Spleen (tissue), 11 donors: ENCODE measurements at regions not wholly inside any gene's neighbourhood (a gene's known extent, or its start where the extent isn't known, plus 50 kb on each side); places are given as distances from the start of the nearest gene placed in this dataset.

ENCODE experiments used
- DNase-seq: peaks from one replicate; pipeline ENCODE4 v3.0.0-alpha.2; 2020
- H3K27ac ChIP-seq, 8 donors: fragments of 200-600 bp; sonication (generic) in 7 of 8; 1 replicate in 4 of 8; 2 replicates in 4 of 8; pipeline versions ENCODE4 v1.5.0 to v1.8.0; 2016 to 2021; ENCODE audit warnings: inconsistent platforms in 4 of 8, mild to moderate bottlenecking in 4 of 8, moderate library complexity in 1 of 8
- H3K27me3 ChIP-seq, 7 donors: fragments of 200-600 bp; sonication (generic) in 6 of 7; replicated peaks in 1 of 7; 1 replicate in 4 of 7; 2 replicates in 3 of 7; pipeline versions ENCODE4 v1.5.0 to v1.8.0; 2016 to 2021; ENCODE audit warnings: inconsistent platforms in 3 of 7, mild to moderate bottlenecking in 1 of 7
- H3K36me3 ChIP-seq, 6 donors: fragments of 200-600 bp; sonication (generic) in 5 of 6; 1 replicate in 4 of 6; 2 replicates in 2 of 6; pipeline versions ENCODE4 v1.5.0 to v1.8.0; 2016 to 2021; ENCODE audit warnings: inconsistent platforms in 2 of 6
- H3K4me1 ChIP-seq, 6 donors: fragments of 200-600 bp; sonication (generic) in 5 of 6; 1 replicate in 3 of 6; 2 replicates in 3 of 6; pipeline versions ENCODE4 v1.5.0 to v1.8.0; 2016 to 2021; ENCODE audit warnings: inconsistent platforms in 3 of 6
- H3K4me3 ChIP-seq, 8 donors: fragments of 200-600 bp; sonication (generic) in 7 of 8; 1 replicate in 4 of 8; 2 replicates in 4 of 8; pipeline versions ENCODE4 v1.5.0 to v1.8.0; 2016 to 2021; ENCODE audit warnings: inconsistent platforms in 4 of 8, mild to moderate bottlenecking in 4 of 8, moderate library complexity in 2 of 8
- H3K9me3 ChIP-seq, 8 donors: fragments of 200-600 bp; sonication (generic) in 7 of 8; 1 replicate in 4 of 8; 2 replicates in 4 of 8; pipeline versions ENCODE4 v1.5.0 to v1.8.0; 2016 to 2021; ENCODE audit warnings: inconsistent platforms in 4 of 8
- CTCF ChIP-seq, 11 experiments: fragments of 200-600 bp in 7 of 11; fragments of 450-650 bp in 4 of 11; sonication (generic) in 4 of 11; IDR thresholded peaks in 8 of 11; conservative IDR thresholded peaks in 3 of 11; 1 replicate in 7 of 11; 2 replicates in 4 of 11; pipeline versions ENCODE4 v1.4.0 to v1.8.0; 2016 to 2021; ENCODE audit warnings: antibody characterized with exemption in 11 of 11, inconsistent platforms in 4 of 11, mild to moderate bottlenecking in 1 of 11
- POLR2A ChIP-seq, 3 donors: fragments of 450-650 bp; IDR thresholded peaks; one replicate each; pipeline ENCODE4 v1.5.1; 2017; ENCODE audit warnings: antibody characterized with exemption in 3 of 3, mild to moderate bottlenecking in 1 of 3
- POLR2AphosphoS5 ChIP-seq, 3 donors: sonication (generic); formaldehyde crosslinking; IDR thresholded peaks; one replicate each; pipeline ENCODE4 v1.5.1; 2017; ENCODE audit warnings: antibody characterized with exemption in 3 of 3
- WGBS, 5 donors: extraction: QIAGEN DNeasy Blood & Tissue Kit in 3 of 5; methylation state at CpG; one replicate each; pipeline versions ENCODE4 v1.1.5 to v1.1.7; 2013 to 2018; 5-methylcytosine and 5-hydroxymethylcytosine counted together
- intact Hi-C: fragments of 100-400 bp; cut with DNase I; formaldehyde crosslinking; loops from one replicate; pipeline ENCODE4 v1.15.0; 2023; ENCODE audit warnings: low total_unique reads
- donor health status: healthy with polysubstance abuse.
- donor health status: DM: no; HTN: no; CAD: no; lungs with moderate emphysema.
- donor health status: DM: no; HTN: no; CAD: no.
- donor health status: Bipolar disorder and iron deficiency.
- donor health status: healthy.
- donor health status: DM: no; HTN: no; CAD: no.
- donor health status: DM: yes; HTN: yes; CAD: no.

GRCh38 chr4:20341134-20341738, 89.5 kb downstream of the SLIT2 start:
- 66 to 74% (median 70%) methylated on average over 5 of the region's 5 CpGs for WGBS, 5 donors
- DNase-seq: no peak

GRCh38 chr4:20347531-20347930, 95.8 kb downstream of the SLIT2 start:
- WGBS, 5 donors: 69 to 90% (median 81%) methylated on average over 2 of the region's 2 CpGs
- no peaks in the 10 kb centered on the region for H3K27me3 ChIP-seq

More at GRCh38 chr4:20341134-20341738, 89.5 kb downstream of the SLIT2 start:
- H3K4me3 ChIP-seq: no peak overlapping the region
- TF ChIP-seq POLR2A (IDR thresholded peaks at IDR 0.05) (no peak), CTCF (IDR thresholded peaks at IDR 0.05 in 8 of 11, conservative IDR thresholded peaks at IDR 0.05 in 3 of 11) (no peak), POLR2AphosphoS5 (IDR thresholded peaks at IDR 0.05) (no peak)
- intact Hi-C loops: no loop called here
- no peaks in the 10 kb centered on the region for H3K9me3 ChIP-seq
- no peak overlapping the region for H3K27ac ChIP-seq
- H3K27me3 ChIP-seq: no peaks in the 10 kb centered on the region
- no peaks in the 10 kb centered on the region for H3K4me1 ChIP-seq
- H3K36me3 ChIP-seq: no peaks in the 10 kb centered on the region

GRCh38 chr4:20348411-20348810, 96.7 kb downstream of the SLIT2 start:
- Histone ChIP-seq H3K4me1 (no peaks in the 10 kb centered on the region), H3K36me3 (no peaks in the 10 kb centered on the region), H3K27ac (no peak overlapping the region), H3K27me3 (no peaks in the 10 kb centered on the region), H3K4me3 (no peak overlapping the region), H3K9me3 (no peaks in the 10 kb centered on the region)
- no peak for TF ChIP-seq POLR2AphosphoS5 (IDR thresholded peaks at IDR 0.05)
- TF ChIP-seq CTCF (IDR thresholded peaks at IDR 0.05 in 8 of 11, conservative IDR thresholded peaks at IDR 0.05 in 3 of 11): no peak
- no peak for TF ChIP-seq POLR2A (IDR thresholded peaks at IDR 0.05)
- 82 to 94% (median 85%) methylated on average over 6 of the region's 6 CpGs for WGBS, 5 donors
- DNase-seq: no peak
- intact Hi-C loops: no loop called here

More at GRCh38 chr4:20347531-20347930, 95.8 kb downstream of the SLIT2 start:
- Histone ChIP-seq H3K9me3 (no peaks in the 10 kb centered on the region), H3K4me1 (no peaks in the 10 kb centered on the region), H3K36me3 (no peaks in the 10 kb centered on the region), H3K4me3 (no peak overlapping the region), H3K27ac (no peak overlapping the region)
- intact Hi-C loops: no loop called here
- DNase-seq: no peak
- TF ChIP-seq POLR2AphosphoS5 (IDR thresholded peaks at IDR 0.05): no peak
- no peak for TF ChIP-seq CTCF (IDR thresholded peaks at IDR 0.05 in 8 of 11, conservative IDR thresholded peaks at IDR 0.05 in 3 of 11)
- no peak for TF ChIP-seq POLR2A (IDR thresholded peaks at IDR 0.05)

GRCh38 chr4:20351360-20352162, 99.9 kb downstream of the SLIT2 start:
- Histone ChIP-seq H3K4me1 (no peaks in the 10 kb centered on the region), H3K27me3 (no peaks in the 10 kb centered on the region), H3K9me3 (no peaks in the 10 kb centered on the region), H3K36me3 (no peaks in the 10 kb centered on the region), H3K27ac (no peak overlapping the region), H3K4me3 (no peak overlapping the region)
- TF ChIP-seq POLR2A (IDR thresholded peaks at IDR 0.05): no peak
- no peak for TF ChIP-seq CTCF (IDR thresholded peaks at IDR 0.05 in 8 of 11, conservative IDR thresholded peaks at IDR 0.05 in 3 of 11)
- TF ChIP-seq POLR2AphosphoS5 (IDR thresholded peaks at IDR 0.05): no peak
- intact Hi-C loops: no loop called here
- 51 to 70% (median 63%) methylated on average over 2 of the region's 2 CpGs for WGBS, 5 donors
- no peak for DNase-seq
